Body of pancreas (tissue), 4 donors: ENCODE measurements at regions not wholly inside any gene's neighbourhood (a gene's known extent, or its start where the extent isn't known, plus 50 kb on each side); places are given as distances from the start of the nearest gene placed in this dataset.

Experiments
- POLR2A ChIP-seq, 3 donors: fragments of 450-650 bp; IDR thresholded peaks; one replicate each; pipeline ENCODE4 v1.6.1; 2016; ENCODE audit warnings: antibody characterized with exemption in 3 of 3, mild to moderate bottlenecking in 2 of 3
- TF ChIP-seq, protein P1 (sequence below), 7 experiments: fragments of 450-650 bp in 4 of 7; fragments of 200-600 bp in 3 of 7; sonication (generic) in 3 of 7; IDR thresholded peaks; one replicate each; pipeline ENCODE4 v1.5.1; 2016 to 2019; ENCODE audit warnings: antibody characterized with exemption in 7 of 7

DNA sequence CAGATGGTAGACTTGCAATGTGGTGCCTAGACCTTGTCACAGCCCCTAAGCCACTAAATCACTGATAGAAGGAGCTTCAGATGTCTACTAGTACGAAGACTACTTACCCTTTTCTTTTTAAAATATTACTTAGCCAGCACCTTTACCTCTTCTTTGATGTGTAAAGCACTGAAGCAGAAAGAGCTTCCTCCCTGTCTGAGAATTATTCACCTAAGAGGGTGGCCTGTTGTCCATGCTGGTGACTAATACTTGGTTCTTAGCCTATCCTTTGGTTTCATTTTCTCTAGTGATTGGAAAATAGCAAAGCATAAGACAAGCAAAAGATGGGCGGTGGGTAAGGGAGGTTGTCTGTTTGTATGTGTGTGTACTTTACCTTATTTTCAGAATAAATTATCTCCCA, 794.6 kb downstream of the TFAP2A start:
- TF ChIP-seq POLR2A (IDR thresholded peaks at IDR 0.05), result no peak
- TF ChIP-seq, protein P1, sequence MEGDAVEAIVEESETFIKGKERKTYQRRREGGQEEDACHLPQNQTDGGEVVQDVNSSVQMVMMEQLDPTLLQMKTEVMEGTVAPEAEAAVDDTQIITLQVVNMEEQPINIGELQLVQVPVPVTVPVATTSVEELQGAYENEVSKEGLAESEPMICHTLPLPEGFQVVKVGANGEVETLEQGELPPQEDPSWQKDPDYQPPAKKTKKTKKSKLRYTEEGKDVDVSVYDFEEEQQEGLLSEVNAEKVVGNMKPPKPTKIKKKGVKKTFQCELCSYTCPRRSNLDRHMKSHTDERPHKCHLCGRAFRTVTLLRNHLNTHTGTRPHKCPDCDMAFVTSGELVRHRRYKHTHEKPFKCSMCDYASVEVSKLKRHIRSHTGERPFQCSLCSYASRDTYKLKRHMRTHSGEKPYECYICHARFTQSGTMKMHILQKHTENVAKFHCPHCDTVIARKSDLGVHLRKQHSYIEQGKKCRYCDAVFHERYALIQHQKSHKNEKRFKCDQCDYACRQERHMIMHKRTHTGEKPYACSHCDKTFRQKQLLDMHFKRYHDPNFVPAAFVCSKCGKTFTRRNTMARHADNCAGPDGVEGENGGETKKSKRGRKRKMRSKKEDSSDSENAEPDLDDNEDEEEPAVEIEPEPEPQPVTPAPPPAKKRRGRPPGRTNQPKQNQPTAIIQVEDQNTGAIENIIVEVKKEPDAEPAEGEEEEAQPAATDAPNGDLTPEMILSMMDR (IDR thresholded peaks at IDR 0.05), result no peak
